ENCODE measurements at regions not wholly inside any gene's neighbourhood (a gene's known extent, or its start where the extent isn't known, plus 50 kb on each side); places are given as distances from the start of the nearest gene placed in this dataset.

GRCh38 chr3:194075802-194076460 is 60.0 kb upstream of the HES1 start:
- no peak for DNase-seq (ENCODE audit: low read depth in 4 of 4, low spot score in 2 of 4)

- no peak for DNase-seq (ENCODE audit: low read depth in 4 of 4, low spot score in 2 of 4)
Observed at GRCh38 chr3:194076475-194076874, 59.5 kb upstream of the HES1 start.

GRCh38 chr3:194077602-194078001 is 58.3 kb upstream of the HES1 start:
- no peak for DNase-seq (ENCODE audit: low read depth in 4 of 4, low spot score in 2 of 4)

GRCh38 chr3:194078045-194078821 is 57.7 kb upstream of the HES1 start:
- DNase-seq (ENCODE audit: low read depth in 4 of 4, low spot score in 2 of 4) = no peak

DNA sequence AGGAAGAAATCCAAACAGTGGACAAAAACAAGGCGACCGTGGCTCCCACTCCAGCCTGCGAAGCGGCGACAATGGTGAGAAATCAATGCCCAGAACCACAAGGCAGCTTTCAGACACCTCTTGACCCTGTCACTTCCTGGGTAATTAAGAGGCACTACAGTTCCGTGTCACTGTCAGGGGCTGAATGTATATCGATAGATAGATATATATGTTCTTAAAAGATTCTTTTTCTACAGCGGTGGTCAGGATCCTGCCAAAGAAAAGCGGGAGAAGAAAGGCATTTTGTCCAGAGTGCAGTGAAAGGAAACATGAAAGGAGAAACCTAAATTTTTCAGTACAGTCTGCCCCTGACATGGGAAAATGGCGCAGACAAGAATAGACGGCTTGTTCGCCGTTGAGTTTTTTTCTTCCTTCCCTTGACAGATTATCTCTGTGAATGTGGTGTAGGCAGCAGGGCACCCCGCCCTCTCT is 56.2 kb upstream of the HES1 start:
- no peak for DNase-seq (ENCODE audit: low read depth in 4 of 4, low spot score in 2 of 4)

GRCh38 chr3:194080436-194080835 is 55.5 kb upstream of the HES1 start:
- no peak for DNase-seq (ENCODE audit: low read depth in 4 of 4, low spot score in 2 of 4)

- no peak for DNase-seq (ENCODE audit: low read depth in 4 of 4, low spot score in 2 of 4)
Observed at GRCh38 chr3:194080913-194081800, 54.8 kb upstream of the HES1 start.

- DNase-seq (ENCODE audit: low read depth in 4 of 4, low spot score in 2 of 4) = no peak
Observed at GRCh38 chr3:194081826-194082225, 54.1 kb upstream of the HES1 start.

DNA sequence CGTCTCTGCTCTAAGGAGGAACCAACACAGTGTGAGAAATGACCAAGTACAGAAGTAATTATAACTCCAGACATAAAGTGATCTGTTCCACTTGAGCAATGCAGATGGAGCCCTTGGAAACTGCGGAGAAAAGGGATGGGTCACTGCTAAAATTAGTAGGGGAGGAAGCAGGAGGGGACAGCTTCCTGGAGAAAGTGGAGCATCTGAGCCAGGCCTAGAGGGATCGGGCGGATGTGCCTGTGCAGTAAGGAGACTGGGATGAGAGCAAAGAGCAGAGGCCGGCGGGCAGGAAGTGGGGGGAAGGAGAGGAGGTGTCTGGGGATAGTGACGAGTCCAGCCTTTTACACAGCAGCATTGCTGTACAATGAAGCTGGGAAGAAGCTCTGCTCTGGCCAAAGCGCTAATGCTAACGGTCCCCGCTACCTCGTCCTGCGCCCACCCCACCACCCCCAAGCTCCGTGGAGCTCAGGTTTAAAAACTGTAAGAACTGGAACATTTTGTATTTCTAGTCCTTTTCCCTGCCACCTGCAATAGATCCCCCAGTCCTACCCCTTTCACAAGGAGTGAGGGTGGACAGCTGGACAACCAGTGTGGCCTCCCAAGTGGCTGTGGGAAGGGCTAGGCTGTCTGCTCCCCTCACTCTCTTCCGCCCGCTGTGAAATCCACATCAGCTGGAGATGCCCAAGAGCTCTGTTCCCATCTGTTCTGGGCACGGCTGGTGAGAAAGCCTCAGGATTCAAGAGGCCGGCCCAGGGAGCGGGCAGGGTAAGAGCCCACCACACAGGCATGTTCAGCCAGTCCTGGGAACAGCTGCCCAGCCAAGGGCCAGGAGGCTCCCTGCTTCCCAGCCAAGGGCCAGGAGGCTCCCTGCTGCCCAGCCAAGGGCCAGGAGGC is 53.0 kb upstream of the HES1 start:
- DNase-seq (ENCODE audit: low read depth in 4 of 4, low spot score in 2 of 4) = no peak

DNA sequence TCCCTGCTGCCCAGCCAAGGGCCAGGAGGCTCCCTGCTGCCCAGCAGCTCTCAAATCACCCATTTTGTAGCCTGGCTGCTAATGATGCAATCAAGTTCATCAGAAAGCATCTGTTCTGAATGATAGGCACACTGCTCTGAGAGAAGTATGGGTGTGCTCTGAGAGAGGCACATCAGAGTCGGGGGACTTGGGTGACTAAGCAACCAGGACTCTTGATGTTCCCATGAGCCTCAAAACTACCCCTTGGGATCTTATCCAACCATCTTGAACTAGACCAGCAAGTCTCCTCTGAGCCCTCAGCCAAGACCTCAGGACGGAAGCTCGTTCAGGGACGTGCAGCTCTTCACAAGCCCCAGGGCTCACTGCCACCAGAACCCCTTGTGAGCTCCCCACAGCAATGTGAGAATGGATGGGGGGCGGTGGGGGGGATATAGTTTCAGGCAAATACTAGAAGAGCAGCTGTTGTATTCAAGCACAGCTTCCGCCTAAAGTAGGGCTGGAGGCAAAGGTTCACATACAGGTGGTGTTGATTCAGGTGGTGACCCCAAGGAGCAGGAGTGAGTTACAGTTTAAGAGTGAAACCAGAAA is 52.2 kb upstream of the HES1 start:
- no peak for DNase-seq (ENCODE audit: low read depth in 4 of 4, low spot score in 2 of 4)

DNA sequence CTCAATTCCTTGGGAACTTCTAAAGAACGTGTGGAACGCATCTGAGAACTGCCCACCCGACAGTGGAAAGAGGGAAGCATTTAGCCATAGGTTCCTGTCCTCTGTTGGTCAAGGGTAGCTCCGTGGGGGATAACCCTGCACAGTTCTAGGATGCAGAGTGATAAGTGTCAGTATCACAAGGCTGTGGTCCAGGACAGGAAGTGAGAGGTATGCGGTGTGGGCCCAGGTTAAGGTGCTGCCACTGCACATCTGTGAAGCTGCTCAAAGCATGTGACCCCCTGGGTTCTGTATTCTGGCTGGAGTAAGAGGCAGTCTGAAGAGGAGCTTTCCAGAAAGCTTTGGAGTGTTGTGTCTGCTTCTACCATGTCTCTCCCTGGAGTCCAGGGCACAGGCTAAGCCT is 51.7 kb upstream of the HES1 start:
- DNase-seq (ENCODE audit: low read depth in 4 of 4, low spot score in 2 of 4) = no peak

All from left renal cortex interstitium (tissue), 4 donors.